Lower leg skin (tissue), 3 donors: ENCODE measurements at regions not wholly inside any gene's neighbourhood (a gene's known extent, or its start where the extent isn't known, plus 50 kb on each side); places are given as distances from the start of the nearest gene placed in this dataset.

Experiments used
- POLR2A ChIP-seq, 2 donors: fragments of 450-650 bp; IDR thresholded peaks; one replicate each; pipeline ENCODE4 v1.6.1; 2016 to 2017; ENCODE audit warnings: antibody characterized with exemption in 2 of 2, mild to moderate bottlenecking in 1 of 2, moderate library complexity in 1 of 2
- TF ChIP-seq, protein P1 (sequence below), 3 donors: fragments of 450-650 bp; IDR thresholded peaks; one replicate each; pipeline ENCODE4 v1.5.1; 2016; ENCODE audit warnings: antibody characterized with exemption in 3 of 3, mild to moderate bottlenecking in 3 of 3, moderate library complexity in 2 of 3

DNA sequence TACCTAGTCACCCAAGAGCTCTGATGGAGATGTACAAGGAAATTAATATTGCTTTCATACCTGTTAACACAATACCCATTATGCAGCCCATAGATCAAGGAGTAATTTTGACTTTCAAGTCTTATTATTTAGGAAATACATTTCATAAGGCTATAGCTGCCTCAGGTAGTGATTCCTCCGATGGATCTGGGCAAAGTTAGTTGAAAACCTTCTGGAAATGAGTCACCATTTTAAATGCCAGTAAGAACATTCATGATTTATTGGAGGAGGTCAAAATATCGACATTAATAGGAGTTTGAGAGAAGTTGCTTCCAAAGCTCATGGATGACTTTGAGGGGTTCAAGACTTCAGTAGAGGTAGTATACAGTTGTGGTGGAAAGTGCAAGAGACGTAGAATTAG lies 931.4 kb upstream of the ACVR2A start:
- TF ChIP-seq, protein P1, sequence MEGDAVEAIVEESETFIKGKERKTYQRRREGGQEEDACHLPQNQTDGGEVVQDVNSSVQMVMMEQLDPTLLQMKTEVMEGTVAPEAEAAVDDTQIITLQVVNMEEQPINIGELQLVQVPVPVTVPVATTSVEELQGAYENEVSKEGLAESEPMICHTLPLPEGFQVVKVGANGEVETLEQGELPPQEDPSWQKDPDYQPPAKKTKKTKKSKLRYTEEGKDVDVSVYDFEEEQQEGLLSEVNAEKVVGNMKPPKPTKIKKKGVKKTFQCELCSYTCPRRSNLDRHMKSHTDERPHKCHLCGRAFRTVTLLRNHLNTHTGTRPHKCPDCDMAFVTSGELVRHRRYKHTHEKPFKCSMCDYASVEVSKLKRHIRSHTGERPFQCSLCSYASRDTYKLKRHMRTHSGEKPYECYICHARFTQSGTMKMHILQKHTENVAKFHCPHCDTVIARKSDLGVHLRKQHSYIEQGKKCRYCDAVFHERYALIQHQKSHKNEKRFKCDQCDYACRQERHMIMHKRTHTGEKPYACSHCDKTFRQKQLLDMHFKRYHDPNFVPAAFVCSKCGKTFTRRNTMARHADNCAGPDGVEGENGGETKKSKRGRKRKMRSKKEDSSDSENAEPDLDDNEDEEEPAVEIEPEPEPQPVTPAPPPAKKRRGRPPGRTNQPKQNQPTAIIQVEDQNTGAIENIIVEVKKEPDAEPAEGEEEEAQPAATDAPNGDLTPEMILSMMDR (IDR thresholded peaks at IDR 0.05): no peak
- no peak for TF ChIP-seq POLR2A (IDR thresholded peaks at IDR 0.05)
